ENCODE measurements at regions not wholly inside any gene's neighbourhood (a gene's known extent, or its start where the extent isn't known, plus 50 kb on each side); places are given as distances from the start of the nearest gene placed in this dataset.

DNA sequence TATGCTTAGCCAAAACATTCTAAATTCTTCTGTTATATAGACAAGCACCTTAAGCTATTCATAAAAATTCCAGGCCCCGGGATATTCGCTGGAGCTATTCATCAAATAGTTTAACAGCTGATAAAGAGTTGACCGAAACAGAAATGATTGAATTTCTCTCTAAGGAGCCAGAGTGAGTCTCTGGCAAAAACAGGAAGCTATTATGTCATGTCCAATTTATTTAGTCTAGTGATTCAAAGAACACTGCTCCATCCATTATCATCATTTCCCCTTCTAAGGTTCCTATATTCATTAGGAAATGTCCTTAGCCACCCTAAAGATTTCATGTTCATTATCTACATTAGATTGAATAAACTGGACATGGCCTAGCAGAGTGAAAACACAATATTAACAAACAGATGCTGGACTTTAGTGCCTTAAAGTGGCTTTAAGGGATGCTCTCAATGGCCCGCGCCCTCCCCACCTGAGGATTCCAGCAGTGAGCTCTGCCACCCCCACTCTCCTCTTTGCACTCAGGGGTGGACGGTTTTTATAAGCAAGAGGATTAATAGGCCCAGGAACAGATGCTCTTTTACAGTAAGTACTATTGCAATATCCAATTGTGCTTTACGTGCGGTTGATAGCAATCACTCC, 122.1 kb upstream of the RGS1 start:
- Histone ChIP-seq H3K9ac (ENCODE audit: control insufficient read depth, extremely low read depth, insufficient read depth, low read length) (no peak overlapping the region), H3K27ac (ENCODE audit: control insufficient read depth, insufficient read depth, low read length) (no peak overlapping the region), H3K4me1 (ENCODE audit: control insufficient read depth, extremely low read depth, insufficient read depth, low read length) (no peaks in the 10 kb centered on the region), H3K9me1 (ENCODE audit: control insufficient read depth, extremely low read depth, insufficient read depth, low read length) (no peaks in the 10 kb centered on the region), H3K79me2 (ENCODE audit: control insufficient read depth, insufficient read depth, low read length) (no peaks in the 10 kb centered on the region), H3K4me3 (ENCODE audit: control insufficient read depth in 2 of 3, extremely low read depth in 1 of 3, insufficient read depth in 2 of 3, low read depth in 1 of 3, low read length in 3 of 3) (no peak overlapping the region), H3K4me2 (ENCODE audit: control insufficient read depth, extremely low read depth, insufficient read depth, low read depth, low read length) (no peak overlapping the region), H3K9me3 (ENCODE audit: control insufficient read depth, low read depth, low read length) (no peaks in the 10 kb centered on the region), H4K20me1 (ENCODE audit: control insufficient read depth, extremely low read depth, insufficient read depth, low read length) (no peaks in the 10 kb centered on the region), H3K36me3 (ENCODE audit: control insufficient read depth in 2 of 2, extremely low read depth in 1 of 2, insufficient read depth in 2 of 2, low read length in 2 of 2) (no peaks in the 10 kb centered on the region), H3K27me3 (ENCODE audit: control insufficient read depth, extremely low read depth, insufficient read depth, low read length) (no peaks in the 10 kb centered on the region), H2AFZ (ENCODE audit: control insufficient read depth, low read length) (no peak overlapping the region)
- dilution Hi-C loops (cut with MboI; ENCODE audit: extremely low pct_ligation_motif_present, low sequenced_read_pairs) = no loop called here
- TF ChIP-seq CTCF (optimal IDR thresholded peaks at IDR 0.05 in 1 of 3, IDR thresholded peaks at IDR 0.05 in 1 of 3, conservative IDR thresholded peaks at IDR 0.05 in 1 of 3; ENCODE audit: extremely low read depth in 1 of 3, insufficient read depth in 2 of 3, low read length in 3 of 3) = no peak
- TF ChIP-seq EZH2 (IDR thresholded peaks at IDR 0.05; ENCODE audit: low read length) = no peak
- no peak for DNase-seq (ENCODE audit: low read depth, low spot score)
- FAIRE-seq = no peak

DNA sequence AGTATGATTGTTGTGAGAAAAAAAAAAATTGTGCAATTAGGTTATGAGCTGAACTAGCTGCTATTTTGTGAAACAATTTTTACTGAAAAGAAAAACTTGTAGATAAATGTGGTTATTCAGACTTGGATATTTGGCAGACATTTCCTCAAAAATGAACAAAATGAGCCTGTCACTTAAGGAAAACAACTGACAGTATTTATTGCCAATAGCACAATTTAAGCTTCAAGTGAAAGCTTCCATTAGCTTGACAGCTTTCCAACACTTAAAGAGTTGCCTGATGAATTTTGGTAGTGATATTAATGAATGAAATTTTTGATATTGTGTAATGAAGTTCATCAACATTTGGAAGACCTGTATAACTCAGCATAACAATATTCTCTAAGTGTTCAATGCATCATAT, 116.1 kb upstream of the RGS1 start:
- Histone ChIP-seq H3K79me2 (ENCODE audit: control insufficient read depth, insufficient read depth, low read length) (no peaks in the 10 kb centered on the region), H3K27me3 (ENCODE audit: control insufficient read depth, extremely low read depth, insufficient read depth, low read length) (no peaks in the 10 kb centered on the region), H2AFZ (ENCODE audit: control insufficient read depth, low read length) (no peak overlapping the region), H3K9ac (ENCODE audit: control insufficient read depth, extremely low read depth, insufficient read depth, low read length) (no peak overlapping the region), H3K4me1 (ENCODE audit: control insufficient read depth, extremely low read depth, insufficient read depth, low read length) (no peaks in the 10 kb centered on the region), H3K27ac (ENCODE audit: control insufficient read depth, insufficient read depth, low read length) (no peak overlapping the region), H3K36me3 (ENCODE audit: control insufficient read depth in 2 of 2, extremely low read depth in 1 of 2, insufficient read depth in 2 of 2, low read length in 2 of 2) (no peaks in the 10 kb centered on the region), H3K9me3 (ENCODE audit: control insufficient read depth, low read depth, low read length) (no peaks in the 10 kb centered on the region), H3K9me1 (ENCODE audit: control insufficient read depth, extremely low read depth, insufficient read depth, low read length) (no peaks in the 10 kb centered on the region), H3K4me3 (ENCODE audit: control insufficient read depth in 2 of 3, extremely low read depth in 1 of 3, insufficient read depth in 2 of 3, low read depth in 1 of 3, low read length in 3 of 3) (no peak overlapping the region), H4K20me1 (ENCODE audit: control insufficient read depth, extremely low read depth, insufficient read depth, low read length) (no peaks in the 10 kb centered on the region), H3K4me2 (ENCODE audit: control insufficient read depth, extremely low read depth, insufficient read depth, low read depth, low read length) (no peak overlapping the region)
- FAIRE-seq (no peak), DNase-seq (ENCODE audit: low read depth, low spot score) (no peak)
- dilution Hi-C loops (cut with MboI; ENCODE audit: extremely low pct_ligation_motif_present, low sequenced_read_pairs) = no loop called here
- no peak for TF ChIP-seq EZH2 (IDR thresholded peaks at IDR 0.05; ENCODE audit: low read length)
- TF ChIP-seq CTCF (optimal IDR thresholded peaks at IDR 0.05 in 1 of 3, IDR thresholded peaks at IDR 0.05 in 1 of 3, conservative IDR thresholded peaks at IDR 0.05 in 1 of 3; ENCODE audit: extremely low read depth in 1 of 3, insufficient read depth in 2 of 3, low read length in 3 of 3) = no peak

Measured in keratinocyte (primary cell).